Endodermal cell (in vitro differentiated cells): ENCODE measurements at regions not wholly inside any gene's neighbourhood (a gene's known extent, or its start where the extent isn't known, plus 50 kb on each side); places are given as distances from the start of the nearest gene placed in this dataset.

ENCODE experiments used
- DNase-seq: peaks from one replicate; pipeline ENCODE4 v3.0.0-alpha.2; 2017
- H3K27ac ChIP-seq: 2 replicates; pipeline ENCODE4 v1.5.1; 2013; ENCODE audit warnings: mild to moderate bottlenecking, low read depth, low read length, moderate library complexity
- H3K27me3 ChIP-seq: 2 replicates; pipeline ENCODE4 v1.6.1; 2013; ENCODE audit warnings: mild to moderate bottlenecking, low read length, moderate library complexity; ENCODE audit not compliant: insufficient read depth, control insufficient read depth, poor library complexity, severe bottlenecking
- H3K36me3 ChIP-seq: 2 replicates; pipeline ENCODE4 v1.7.0; 2013; ENCODE audit warnings: mild to moderate bottlenecking, low read length, moderate library complexity; ENCODE audit not compliant: control insufficient read depth, insufficient read depth
- H3K4me1 ChIP-seq: one replicate; pipeline ENCODE4 v1.7.0; 2013; ENCODE audit warnings: low read length; ENCODE audit not compliant: control insufficient read depth, insufficient read depth
- H3K4me3 ChIP-seq: 2 replicates; pipeline ENCODE4 v1.5.1; 2013; ENCODE audit warnings: mild to moderate bottlenecking, low read length, moderate library complexity
- H3K9ac ChIP-seq: 2 replicates; pipeline ENCODE4 v1.6.1; 2013; ENCODE audit warnings: mild to moderate bottlenecking, low read length, moderate library complexity; ENCODE audit not compliant: poor library complexity, severe bottlenecking; ENCODE audit errors: extremely low read depth
- H3K9me3 ChIP-seq: 2 replicates; pipeline ENCODE4 v1.6.1; 2013; ENCODE audit warnings: mild to moderate bottlenecking, low read length, moderate library complexity; ENCODE audit not compliant: control insufficient read depth
- H3K27ac Mint-ChIP-seq: 2 replicates; pipeline ENCODE4 v1.8.0; 2020; ENCODE audit warnings: mixed read lengths
- H3K27me3 Mint-ChIP-seq: 2 replicates; pipeline ENCODE4 v1.8.0; 2021; ENCODE audit warnings: mild to moderate bottlenecking, mixed read lengths; ENCODE audit not compliant: insufficient read depth
- H3K36me3 Mint-ChIP-seq: 2 replicates; pipeline ENCODE4 v1.8.0; 2020; ENCODE audit warnings: low read depth, mixed read lengths
- H3K4me1 Mint-ChIP-seq: 2 replicates; pipeline ENCODE4 v1.8.0; 2020; ENCODE audit warnings: mixed read lengths
- H3K4me3 Mint-ChIP-seq: 2 replicates; pipeline ENCODE4 v1.8.0; 2020; ENCODE audit warnings: mild to moderate bottlenecking, moderate library complexity, mixed read lengths
- H3K9me3 Mint-ChIP-seq: 2 replicates; pipeline ENCODE4 v1.8.0; 2020; ENCODE audit warnings: mild to moderate bottlenecking, mixed read lengths
- CTCF ChIP-seq: fragments of 200-600 bp; sonication (generic); conservative IDR thresholded peaks from 2 replicates; pipeline ENCODE4 v1.5.0; 2021; ENCODE audit warnings: antibody characterized with exemption, mild to moderate bottlenecking
- WGBS, 2 experiments: methylation state at CpG; one replicate each; pipeline versions ENCODE4 v1.1.5 to v1.1.7; 2013; ENCODE audit warnings: missing lambda C conversion rate in 2 of 2, mixed read lengths in 1 of 2; ENCODE audit not compliant: insufficient coverage in 1 of 2, insufficient read length in 1 of 2; 5-methylcytosine and 5-hydroxymethylcytosine counted together

- no peaks in the 10 kb centered on the region for H3K9me3 Mint-ChIP-seq
- WGBS, 2 experiments = 94% methylated on average over 3 to 6 of the region's 6 CpGs
- H3K36me3 Mint-ChIP-seq = no peaks in the 10 kb centered on the region
- Histone ChIP-seq H3K27me3 (no peaks in the 10 kb centered on the region), H3K27ac (no peak overlapping the region), H3K4me1 (no peaks in the 10 kb centered on the region), H3K36me3 (no peaks in the 10 kb centered on the region), H3K9me3 (no peaks in the 10 kb centered on the region), H3K4me3 (no peak overlapping the region), H3K9ac (no peak overlapping the region)
- no peak for TF ChIP-seq CTCF
- no peaks in the 10 kb centered on the region for H3K27me3 Mint-ChIP-seq
- no peak overlapping the region for H3K27ac Mint-ChIP-seq
- H3K4me3 Mint-ChIP-seq = no peak overlapping the region
- H3K4me1 Mint-ChIP-seq = peaks cover 2% of the 10 kb centered on the region
- DNase-seq = no peak
Observed at GRCh38 chr20:17828598-17829144, 128.9 kb downstream of the BANF2 start.

- Histone ChIP-seq H3K4me1 (no peaks in the 10 kb centered on the region), H3K4me3 (no peak overlapping the region), H3K9ac (no peak overlapping the region), H3K9me3 (no peaks in the 10 kb centered on the region), H3K27ac (no peak overlapping the region), H3K27me3 (no peaks in the 10 kb centered on the region), H3K36me3 (no peaks in the 10 kb centered on the region)
- H3K9me3 Mint-ChIP-seq = no peaks in the 10 kb centered on the region
- 90 to 94% methylated on average over 9 to 13 of the region's 13 CpGs for WGBS, 2 experiments
- H3K27me3 Mint-ChIP-seq = no peaks in the 10 kb centered on the region
- no peak overlapping the region for H3K27ac Mint-ChIP-seq
- DNase-seq = no peak
- no peaks in the 10 kb centered on the region for H3K36me3 Mint-ChIP-seq
- H3K4me1 Mint-ChIP-seq = peaks cover 8% of the 10 kb centered on the region
- H3K4me3 Mint-ChIP-seq = no peak overlapping the region
- no peak for TF ChIP-seq CTCF
Observed at GRCh38 chr20:17827759-17828559, 128.2 kb downstream of the BANF2 start.

DNA sequence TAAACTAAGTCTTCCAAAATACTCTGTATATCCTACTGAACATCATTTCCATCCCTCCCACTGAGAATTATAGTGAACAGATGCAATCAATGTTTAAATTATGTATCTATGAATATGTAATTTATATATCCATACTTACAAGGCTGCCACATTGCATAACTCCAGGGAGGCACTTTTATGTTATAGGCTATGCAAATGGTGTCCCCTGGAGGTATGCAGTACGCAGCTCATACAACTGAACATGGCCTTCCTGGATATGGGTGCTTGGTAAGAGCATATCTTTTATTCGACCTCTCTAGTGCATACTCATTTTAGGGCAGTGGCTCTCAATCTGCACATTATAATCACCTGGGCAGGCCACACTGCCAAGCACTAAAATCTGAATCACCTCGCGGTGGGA lies 127.3 kb downstream of the BANF2 start:
- H3K27ac Mint-ChIP-seq = no peak overlapping the region
- 89 to 93% methylated on average over 3 to 4 of the region's 4 CpGs for WGBS, 2 experiments

More for the DNA sequence above, 127.3 kb downstream of the BANF2 start:
- H3K4me3 ChIP-seq = no peak overlapping the region
- no peaks in the 10 kb centered on the region for H3K9me3 Mint-ChIP-seq
- H3K4me3 Mint-ChIP-seq = no peak overlapping the region
- H3K4me1 ChIP-seq = no peaks in the 10 kb centered on the region
- no peaks in the 10 kb centered on the region for H3K27me3 Mint-ChIP-seq
- TF ChIP-seq CTCF = no peak
- DNase-seq = no peak
- H3K4me1 Mint-ChIP-seq = peaks cover 8% of the 10 kb centered on the region
- no peaks in the 10 kb centered on the region for H3K9me3 ChIP-seq
- no peak overlapping the region for H3K27ac ChIP-seq
- H3K36me3 ChIP-seq = no peaks in the 10 kb centered on the region
- H3K27me3 ChIP-seq = no peaks in the 10 kb centered on the region
- H3K36me3 Mint-ChIP-seq = no peaks in the 10 kb centered on the region
- no peak overlapping the region for H3K9ac ChIP-seq
